ENCODE measurements at regions not wholly inside any gene's neighbourhood (a gene's known extent, or its start where the extent isn't known, plus 50 kb on each side); places are given as distances from the start of the nearest gene placed in this dataset.
"Not testable (repeated sequence)": the region's sequence is repeated elsewhere in the genome, so short reads cannot be mapped to it uniquely, and the experiment has no call there.

DNA sequence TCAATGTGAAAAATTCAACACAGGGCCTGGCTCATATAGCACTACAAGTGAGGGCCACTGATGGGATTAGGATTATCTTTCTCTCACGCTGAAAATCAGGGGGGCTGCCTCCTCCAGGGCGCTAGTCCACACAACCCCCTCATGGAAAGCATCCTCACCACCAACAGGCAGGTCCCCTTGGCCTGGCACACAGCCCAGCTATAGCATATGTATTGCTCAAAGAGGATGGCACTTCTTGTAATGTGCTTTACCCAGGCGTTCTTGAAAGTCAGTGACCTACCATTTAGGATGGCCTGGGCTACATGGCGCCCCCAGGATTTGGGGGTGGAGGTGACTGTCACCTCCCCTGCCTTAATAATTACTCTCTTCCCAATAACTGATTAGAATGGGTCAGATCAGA is 71.0 kb upstream of the LSM6 start:
- DNase-seq (ENCODE audit: insufficient read length): no peak
- TF ChIP-seq POLR2A (IDR thresholded peaks at IDR 0.05; ENCODE audit: low read depth, low read length) (no peak), TAF1 (IDR thresholded peaks at IDR 0.05; ENCODE audit: borderline replicate concordance, low read depth, low read length) (no peak), POLR2AphosphoS5 (IDR thresholded peaks at IDR 0.05; ENCODE audit: low read depth, low read length) (no peak)
- FAIRE-seq: no peak

- not testable (repeated sequence) for DNase-seq (ENCODE audit: insufficient read length); FAIRE-seq
Observed at GRCh38 chr4:146104052-146104451, 71.5 kb upstream of the LSM6 start.

- no peak for DNase-seq (ENCODE audit: insufficient read length)
- TF ChIP-seq POLR2AphosphoS5 (IDR thresholded peaks at IDR 0.05; ENCODE audit: low read depth, low read length) (no peak), TAF1 (IDR thresholded peaks at IDR 0.05; ENCODE audit: borderline replicate concordance, low read depth, low read length) (no peak), POLR2A (IDR thresholded peaks at IDR 0.05; ENCODE audit: low read depth, low read length) (no peak)
- peak; percentile 65 for FAIRE-seq
Observed at GRCh38 chr4:146099585-146099984, 75.9 kb upstream of the LSM6 start.

- DNase-seq (ENCODE audit: insufficient read length) (no peak), FAIRE-seq (no peak)
- TF ChIP-seq POLR2A (IDR thresholded peaks at IDR 0.05; ENCODE audit: low read depth, low read length) (no peak; the same call in 1 of the 2 replicates), POLR2AphosphoS5 (IDR thresholded peaks at IDR 0.05; ENCODE audit: low read depth, low read length) (no peak), TAF1 (IDR thresholded peaks at IDR 0.05; ENCODE audit: borderline replicate concordance, low read depth, low read length) (no peak)
Observed at GRCh38 chr4:146098978-146099377, 76.5 kb upstream of the LSM6 start.

DNA sequence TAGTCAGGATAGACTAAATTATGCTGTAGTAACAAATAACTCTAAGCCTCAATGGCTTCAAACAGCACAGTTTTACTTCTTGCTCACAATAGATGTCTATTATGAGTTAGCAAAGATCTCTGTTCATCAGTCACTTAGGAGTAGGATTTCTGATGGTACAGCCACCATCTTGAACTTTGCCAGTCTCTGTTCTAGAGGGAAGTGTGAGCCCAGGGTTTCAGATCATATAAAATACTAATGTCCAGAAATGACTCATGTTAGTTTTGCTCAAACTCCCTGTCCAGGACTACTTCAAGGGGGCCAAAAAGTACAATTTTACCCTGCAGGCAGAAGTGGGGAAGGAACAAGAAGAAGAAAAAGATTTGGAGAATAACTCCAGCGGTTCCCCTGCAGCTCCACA is 77.1 kb upstream of the LSM6 start:
- DNase-seq (ENCODE audit: insufficient read length) (no peak), FAIRE-seq (peak; percentile 98)
- no peak for TF ChIP-seq TAF1 (IDR thresholded peaks at IDR 0.05; ENCODE audit: borderline replicate concordance, low read depth, low read length)
- no peak for TF ChIP-seq POLR2AphosphoS5 (IDR thresholded peaks at IDR 0.05; ENCODE audit: low read depth, low read length)
- TF ChIP-seq POLR2A (IDR thresholded peaks at IDR 0.05; ENCODE audit: low read depth, low read length): no peak

DNA sequence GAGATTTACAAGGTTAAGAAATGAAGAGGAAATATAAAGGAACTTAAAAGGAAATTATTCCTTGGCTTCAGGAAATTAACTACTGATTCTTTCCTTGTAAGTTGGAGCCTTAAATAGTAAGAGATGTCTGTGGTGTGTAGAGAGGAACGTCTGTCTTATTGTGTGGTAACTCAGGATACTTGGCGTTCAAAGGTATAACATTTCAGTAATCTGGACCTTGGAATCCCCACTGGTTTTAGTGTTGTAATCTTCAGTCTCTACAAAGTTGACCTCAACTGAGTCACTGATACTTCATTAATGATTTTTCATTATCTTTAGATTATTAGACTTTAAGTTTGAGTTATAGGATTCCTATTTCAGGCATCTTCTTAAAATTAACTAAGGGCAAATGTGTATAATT is 79.1 kb upstream of the LSM6 start:
- FAIRE-seq (peak; percentile 56), DNase-seq (ENCODE audit: insufficient read length) (no peak)
- no peak for TF ChIP-seq POLR2A (IDR thresholded peaks at IDR 0.05; ENCODE audit: low read depth, low read length)
- TF ChIP-seq TAF1 (IDR thresholded peaks at IDR 0.05; ENCODE audit: borderline replicate concordance, low read depth, low read length): no peak
- TF ChIP-seq POLR2AphosphoS5 (IDR thresholded peaks at IDR 0.05; ENCODE audit: low read depth, low read length): no peak

GRCh38 chr4:146095860-146096259 is 79.7 kb upstream of the LSM6 start:
- DNase-seq (ENCODE audit: insufficient read length) (no peak), FAIRE-seq (no peak)
- TF ChIP-seq POLR2A (IDR thresholded peaks at IDR 0.05; ENCODE audit: low read depth, low read length) (no peak), TAF1 (IDR thresholded peaks at IDR 0.05; ENCODE audit: borderline replicate concordance, low read depth, low read length) (no peak), POLR2AphosphoS5 (IDR thresholded peaks at IDR 0.05; ENCODE audit: low read depth, low read length) (no peak)

GRCh38 chr4:146095091-146095690 is 80.3 kb upstream of the LSM6 start:
- DNase-seq (ENCODE audit: insufficient read length): no peak

GRCh38 chr4:146088690-146089089 is 86.8 kb upstream of the LSM6 start:
- FAIRE-seq (no peak), DNase-seq (ENCODE audit: insufficient read length) (no peak)
- no peak for TF ChIP-seq POLR2AphosphoS5 (IDR thresholded peaks at IDR 0.05; ENCODE audit: low read depth, low read length)
- TF ChIP-seq POLR2A (IDR thresholded peaks at IDR 0.05; ENCODE audit: low read depth, low read length): no peak
- no peak for TF ChIP-seq TAF1 (IDR thresholded peaks at IDR 0.05; ENCODE audit: borderline replicate concordance, low read depth, low read length)

More at GRCh38 chr4:146095091-146095690, 80.3 kb upstream of the LSM6 start:
- peak; percentile 62 for FAIRE-seq
- TF ChIP-seq POLR2A (IDR thresholded peaks at IDR 0.05; ENCODE audit: low read depth, low read length) (no peak), POLR2AphosphoS5 (IDR thresholded peaks at IDR 0.05; ENCODE audit: low read depth, low read length) (no peak), TAF1 (IDR thresholded peaks at IDR 0.05; ENCODE audit: borderline replicate concordance, low read depth, low read length) (no peak)

DNA sequence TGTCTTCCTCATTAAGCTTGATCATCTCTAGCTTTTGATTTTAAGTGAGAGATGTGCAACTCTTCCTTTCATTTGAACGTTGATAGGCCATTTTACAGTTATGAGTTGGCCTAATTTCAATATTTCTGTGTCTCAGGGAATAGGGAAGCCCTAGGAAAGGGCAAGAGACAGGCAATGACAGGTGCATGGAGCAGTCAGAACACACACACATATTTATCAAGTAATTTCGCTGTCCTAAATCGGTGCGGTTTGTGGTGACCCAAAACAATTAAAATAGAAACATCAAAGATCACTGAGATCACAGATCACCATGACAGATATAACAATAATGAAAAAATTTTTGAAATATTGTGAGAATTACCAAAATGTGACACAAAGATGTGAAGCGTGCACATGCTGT is 87.7 kb upstream of the LSM6 start:
- FAIRE-seq: no peak
- TF ChIP-seq POLR2A (IDR thresholded peaks at IDR 0.05; ENCODE audit: low read depth, low read length): no peak
- TF ChIP-seq POLR2AphosphoS5 (IDR thresholded peaks at IDR 0.05; ENCODE audit: low read depth, low read length): no peak
- TF ChIP-seq TAF1 (IDR thresholded peaks at IDR 0.05; ENCODE audit: borderline replicate concordance, low read depth, low read length): no peak
- no peak for DNase-seq (ENCODE audit: insufficient read length)

GRCh38 chr4:146076081-146076480 is 99.4 kb upstream of the LSM6 start:
- DNase-seq (ENCODE audit: insufficient read length) (no peak), FAIRE-seq (no peak)
- TF ChIP-seq TAF1 (IDR thresholded peaks at IDR 0.05; ENCODE audit: borderline replicate concordance, low read depth, low read length) (no peak), POLR2AphosphoS5 (IDR thresholded peaks at IDR 0.05; ENCODE audit: low read depth, low read length) (no peak), POLR2A (IDR thresholded peaks at IDR 0.05; ENCODE audit: low read depth, low read length) (no peak)

GRCh38 chr4:146073517-146073916 is 102.0 kb upstream of the LSM6 start:
- DNase-seq (ENCODE audit: insufficient read length) (no peak), FAIRE-seq (peak; percentile 40)
- TF ChIP-seq TAF1 (IDR thresholded peaks at IDR 0.05; ENCODE audit: borderline replicate concordance, low read depth, low read length) (no peak), POLR2A (IDR thresholded peaks at IDR 0.05; ENCODE audit: low read depth, low read length) (no peak), POLR2AphosphoS5 (IDR thresholded peaks at IDR 0.05; ENCODE audit: low read depth, low read length) (no peak)

- TF ChIP-seq POLR2A (IDR thresholded peaks at IDR 0.05; ENCODE audit: low read depth, low read length): no peak
- no peak for TF ChIP-seq TAF1 (IDR thresholded peaks at IDR 0.05; ENCODE audit: borderline replicate concordance, low read depth, low read length)
- no peak for TF ChIP-seq POLR2AphosphoS5 (IDR thresholded peaks at IDR 0.05; ENCODE audit: low read depth, low read length)
- DNase-seq (ENCODE audit: insufficient read length): no peak
- FAIRE-seq: no peak
Observed at GRCh38 chr4:146072376-146072775, 103.1 kb upstream of the LSM6 start.

Measured in GM12892 (cell line).